Activated CD8-positive, alpha-beta T cell treated with anti-CD3 and anti-CD28 coated beads, Interleukin-2, amount 10 ng/mL, durations not matched to agents 7 days and 5 days (primary cell): ENCODE measurements at regions not wholly inside any gene's neighbourhood (a gene's known extent, or its start where the extent isn't known, plus 50 kb on each side); places are given as distances from the start of the nearest gene placed in this dataset.

ENCODE experiments used
- ATAC-seq: fragments of 150-1000 bp; cut with Tn5 transposase; one replicate; pipeline ENCODE4 v1.10.0; 2021; ENCODE audit warnings: moderate library complexity
- CTCF ChIA-PET: fragments of 350-600 bp; sonication (Branson Sonifier 250); formaldehyde crosslinking; loops from one replicate; lab custom pipeline; 2021; ENCODE audit warnings: antibody characterized with exemption; lab: Charles Lee
- POLR2A ChIA-PET: fragments of 350-600 bp; sonication (Branson Sonifier 250); formaldehyde crosslinking; loops from one replicate; lab custom pipeline; 2021; ENCODE audit warnings: antibody characterized with exemption; lab: Charles Lee
- DNase-seq: peaks from one replicate; pipeline ENCODE4 v3.0.0-alpha.2; 2020
- H3K27ac Mint-ChIP-seq: one replicate; pipeline ENCODE4 v1.8.0; 2021; ENCODE audit warnings: mild to moderate bottlenecking, mixed read lengths
- H3K27me3 Mint-ChIP-seq: one replicate; pipeline ENCODE4 v1.8.0; 2021; ENCODE audit warnings: low read depth, mixed read lengths
- H3K36me3 Mint-ChIP-seq: one replicate; pipeline ENCODE4 v1.8.0; 2021; ENCODE audit warnings: low read depth, mixed read lengths
- H3K4me1 Mint-ChIP-seq: one replicate; pipeline ENCODE4 v1.8.0; 2021; ENCODE audit warnings: low read depth, mixed read lengths
- H3K4me3 Mint-ChIP-seq: one replicate; pipeline ENCODE4 v1.8.0; 2021; ENCODE audit warnings: mild to moderate bottlenecking, mixed read lengths
- H3K9me3 Mint-ChIP-seq: one replicate; pipeline ENCODE4 v1.8.0; 2022; ENCODE audit warnings: mixed read lengths; ENCODE audit not compliant: insufficient read depth

DNA sequence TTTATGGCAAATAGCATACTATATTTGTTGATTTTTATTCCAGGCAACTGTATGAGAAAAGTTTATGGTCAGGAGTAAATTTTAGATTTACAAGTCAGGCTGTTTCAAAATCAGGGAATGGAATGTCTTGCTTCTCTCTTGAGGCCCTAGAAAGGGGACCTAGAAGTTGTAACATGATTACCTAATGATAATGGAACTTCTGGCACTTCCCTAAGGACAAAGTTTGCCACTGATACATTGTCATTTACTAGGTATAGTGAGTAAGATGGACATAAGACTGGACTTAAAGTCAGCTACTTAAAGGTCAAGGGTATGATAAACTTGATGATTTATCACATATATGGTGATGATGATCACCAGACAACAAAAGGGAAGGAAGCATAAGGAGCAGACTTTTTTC lies 103.3 kb upstream of the VRK2 start:
- ChIA-PET CTCF (no interaction called here), POLR2A (no interaction called here)

DNA sequence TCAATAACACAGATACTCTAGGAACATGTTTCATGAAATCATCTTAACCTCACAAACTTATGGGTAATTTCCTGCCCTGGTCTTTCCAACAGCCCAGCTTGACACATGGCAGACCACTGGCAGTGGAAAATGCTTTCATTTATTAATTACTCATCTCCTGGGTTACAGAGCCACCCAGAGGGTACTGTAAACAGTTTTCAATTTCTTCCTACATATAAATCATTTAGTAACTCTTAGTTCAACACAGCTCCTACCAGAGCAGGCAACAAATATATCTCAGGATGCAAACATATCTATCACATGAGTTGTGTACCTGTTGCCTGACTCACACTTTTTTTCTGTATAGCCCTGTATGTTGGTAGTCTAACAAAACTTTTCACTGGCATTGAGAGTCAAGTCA lies 99.2 kb upstream of the VRK2 start:
- Mint-ChIP-seq H3K4me3 (no peak overlapping the region), H3K27me3 (no peaks in the 10 kb centered on the region), H3K36me3 (no peaks in the 10 kb centered on the region), H3K9me3 (no peaks in the 10 kb centered on the region), H3K4me1 (no peaks in the 10 kb centered on the region), H3K27ac (no peak overlapping the region)
- ATAC-seq (no peak), DNase-seq (no peak)
- POLR2A ChIA-PET, result no interaction called here
- CTCF ChIA-PET, result no interaction called here

More for the DNA sequence above, 103.3 kb upstream of the VRK2 start:
- Mint-ChIP-seq H3K4me3 (no peak overlapping the region), H3K36me3 (no peaks in the 10 kb centered on the region), H3K9me3 (no peaks in the 10 kb centered on the region), H3K27me3 (no peaks in the 10 kb centered on the region), H3K4me1 (no peaks in the 10 kb centered on the region), H3K27ac (no peak overlapping the region)
- no peak for ATAC-seq
- DNase-seq, result no peak

DNA sequence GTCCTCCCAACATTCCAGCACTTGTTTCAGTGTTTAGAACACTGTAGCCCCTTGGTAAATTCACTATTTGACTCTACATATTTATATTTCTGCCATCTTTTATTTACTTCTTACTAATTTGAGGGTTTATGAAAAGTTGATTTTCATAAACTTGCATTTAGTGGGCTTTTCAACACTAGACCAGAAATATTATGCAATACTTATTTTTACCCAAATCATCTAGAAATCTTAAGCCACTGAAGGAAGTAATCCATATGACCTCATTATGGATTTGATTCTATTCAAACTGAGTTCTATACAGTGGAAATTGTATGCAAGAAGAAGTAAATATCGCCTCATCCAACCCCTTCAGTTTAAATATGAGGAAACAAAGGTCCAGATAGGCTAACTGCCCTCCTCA lies 92.6 kb upstream of the VRK2 start:
- POLR2A ChIA-PET, result no interaction called here
- no peaks in the 10 kb centered on the region for H3K36me3 Mint-ChIP-seq
- no peaks in the 10 kb centered on the region for H3K9me3 Mint-ChIP-seq
- no peaks in the 10 kb centered on the region for H3K27me3 Mint-ChIP-seq
- DNase-seq (no peak), ATAC-seq (no peak)
- H3K27ac Mint-ChIP-seq, result no peak overlapping the region
- no peaks in the 10 kb centered on the region for H3K4me1 Mint-ChIP-seq
- CTCF ChIA-PET, result no interaction called here
- H3K4me3 Mint-ChIP-seq, result no peak overlapping the region

DNA sequence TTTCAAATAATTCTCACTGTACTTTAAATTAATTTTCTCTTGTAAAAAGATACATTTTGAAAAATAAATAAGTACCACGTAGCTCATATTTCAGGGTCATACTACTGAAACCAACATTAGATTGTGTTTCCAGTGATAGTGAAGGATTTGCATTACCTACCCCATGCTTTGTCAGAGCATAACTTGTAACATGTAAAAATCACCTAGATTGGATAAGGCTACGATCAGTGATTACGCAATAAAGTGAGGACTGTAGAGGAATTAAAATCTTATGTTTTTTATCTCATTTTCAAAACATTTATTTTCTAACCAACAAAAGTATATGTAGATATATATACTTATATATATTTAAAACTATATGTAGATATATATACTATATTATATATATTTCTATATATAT lies 89.4 kb upstream of the VRK2 start:
- Mint-ChIP-seq H3K9me3 (no peaks in the 10 kb centered on the region), H3K36me3 (no peaks in the 10 kb centered on the region), H3K27ac (no peak overlapping the region), H3K27me3 (no peaks in the 10 kb centered on the region), H3K4me1 (no peaks in the 10 kb centered on the region), H3K4me3 (no peak overlapping the region)
- ChIA-PET POLR2A (no interaction called here), CTCF (no interaction called here)
- no peak for ATAC-seq
- DNase-seq, result no peak

DNA sequence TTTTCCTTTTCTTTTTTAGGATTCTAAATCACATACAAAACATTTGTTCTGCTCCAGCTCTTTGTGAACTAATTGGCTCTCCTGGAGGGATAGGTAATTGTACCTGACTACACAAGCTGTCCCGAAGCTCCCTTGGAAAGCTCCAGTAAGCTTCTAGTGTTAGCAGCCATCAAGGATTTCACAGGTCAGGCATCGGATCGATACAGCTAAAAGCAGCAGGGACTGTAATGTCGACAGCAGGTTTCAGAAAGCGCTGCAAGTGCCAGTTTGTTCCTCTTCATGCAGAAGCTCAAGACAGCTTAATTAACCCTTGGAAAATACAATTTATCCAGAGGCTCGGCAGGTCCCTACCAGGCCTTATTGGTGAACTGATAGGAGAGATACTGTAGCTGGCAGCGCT lies 87.2 kb upstream of the VRK2 start:
- Mint-ChIP-seq H3K27me3 (no peaks in the 10 kb centered on the region), H3K4me3 (no peak overlapping the region), H3K27ac (no peak overlapping the region), H3K36me3 (no peaks in the 10 kb centered on the region), H3K9me3 (no peaks in the 10 kb centered on the region), H3K4me1 (no peaks in the 10 kb centered on the region)
- ChIA-PET POLR2A (no interaction called here), CTCF (no interaction called here)
- ATAC-seq, result no peak
- no peak for DNase-seq

DNA sequence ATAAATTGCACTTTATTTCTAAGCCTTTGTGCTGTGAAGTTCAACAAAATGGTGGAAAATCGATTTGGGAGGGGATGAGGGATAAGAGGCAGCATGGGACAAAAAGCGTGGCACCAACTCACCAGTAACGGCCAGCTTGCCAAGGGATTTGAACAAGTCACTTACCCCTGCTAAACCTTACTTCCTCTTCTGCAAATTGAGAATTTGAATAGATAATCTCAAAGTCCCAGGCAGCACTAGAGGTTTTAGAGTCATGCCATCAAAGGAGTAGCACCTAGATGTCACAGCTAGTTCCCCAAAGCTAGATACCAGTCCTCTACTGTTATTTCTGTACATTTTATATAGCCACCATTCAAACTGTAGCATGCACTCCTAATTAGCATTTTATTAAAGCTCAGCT lies 83.7 kb upstream of the VRK2 start:
- DNase-seq, result no peak
- H3K36me3 Mint-ChIP-seq, result no peaks in the 10 kb centered on the region
- POLR2A ChIA-PET, result no interaction called here
- H3K9me3 Mint-ChIP-seq, result no peaks in the 10 kb centered on the region
- no peak overlapping the region for H3K27ac Mint-ChIP-seq
- H3K4me3 Mint-ChIP-seq, result no peak overlapping the region
- CTCF ChIA-PET, result no interaction called here
- no peaks in the 10 kb centered on the region for H3K4me1 Mint-ChIP-seq
- ATAC-seq, result no peak
- no peaks in the 10 kb centered on the region for H3K27me3 Mint-ChIP-seq

DNA sequence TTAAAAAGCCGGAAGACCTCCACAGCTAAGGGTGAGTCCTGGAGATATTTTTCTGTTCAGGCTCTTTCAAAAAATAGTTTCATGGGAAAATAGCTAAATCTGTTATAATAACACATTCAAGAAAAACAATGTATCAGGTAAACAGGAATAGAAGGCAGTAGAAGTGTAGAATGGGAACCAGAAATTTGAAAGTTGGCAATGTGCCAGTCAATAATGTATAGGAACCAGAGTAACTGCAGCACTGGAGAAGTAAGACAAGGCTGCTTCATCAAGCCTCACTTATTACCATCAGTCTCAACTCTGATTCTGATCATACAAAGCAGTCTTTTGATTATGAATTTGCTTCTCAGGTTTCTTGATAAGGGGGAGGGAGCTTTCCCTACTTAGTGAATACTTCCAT lies 81.4 kb upstream of the VRK2 start:
- ChIA-PET POLR2A (no interaction called here), CTCF (no interaction called here)
- no peak for ATAC-seq
- Mint-ChIP-seq H3K27me3 (no peaks in the 10 kb centered on the region), H3K4me3 (no peak overlapping the region), H3K9me3 (no peaks in the 10 kb centered on the region), H3K27ac (no peak overlapping the region), H3K36me3 (no peaks in the 10 kb centered on the region), H3K4me1 (no peaks in the 10 kb centered on the region)
- no peak for DNase-seq

DNA sequence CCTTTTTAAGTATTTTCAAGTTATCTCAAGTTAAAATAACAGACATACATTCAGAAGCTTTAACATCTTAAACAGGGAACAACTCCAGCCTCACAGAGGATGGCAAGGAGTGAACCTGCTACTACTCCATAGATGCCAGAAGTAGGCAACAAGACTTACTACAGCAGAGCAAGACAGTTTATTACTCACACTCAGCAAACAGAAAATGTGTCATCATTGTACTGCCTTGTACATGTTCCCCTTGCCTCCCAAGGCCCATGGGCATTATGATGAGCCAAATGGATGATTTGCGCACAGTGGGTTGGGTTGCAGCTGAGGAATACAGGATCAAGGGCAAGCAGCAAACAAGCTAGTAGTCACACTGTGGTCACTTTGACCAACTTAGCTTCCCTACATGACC lies 80.6 kb upstream of the VRK2 start:
- CTCF ChIA-PET, result no interaction called here
- H3K36me3 Mint-ChIP-seq, result no peaks in the 10 kb centered on the region
- H3K4me3 Mint-ChIP-seq, result no peak overlapping the region
- H3K27ac Mint-ChIP-seq, result no peak overlapping the region
- ATAC-seq, result no peak
- H3K4me1 Mint-ChIP-seq, result no peaks in the 10 kb centered on the region
- H3K9me3 Mint-ChIP-seq, result no peaks in the 10 kb centered on the region
- POLR2A ChIA-PET, result no interaction called here
- H3K27me3 Mint-ChIP-seq, result no peaks in the 10 kb centered on the region
- no peak for DNase-seq

DNA sequence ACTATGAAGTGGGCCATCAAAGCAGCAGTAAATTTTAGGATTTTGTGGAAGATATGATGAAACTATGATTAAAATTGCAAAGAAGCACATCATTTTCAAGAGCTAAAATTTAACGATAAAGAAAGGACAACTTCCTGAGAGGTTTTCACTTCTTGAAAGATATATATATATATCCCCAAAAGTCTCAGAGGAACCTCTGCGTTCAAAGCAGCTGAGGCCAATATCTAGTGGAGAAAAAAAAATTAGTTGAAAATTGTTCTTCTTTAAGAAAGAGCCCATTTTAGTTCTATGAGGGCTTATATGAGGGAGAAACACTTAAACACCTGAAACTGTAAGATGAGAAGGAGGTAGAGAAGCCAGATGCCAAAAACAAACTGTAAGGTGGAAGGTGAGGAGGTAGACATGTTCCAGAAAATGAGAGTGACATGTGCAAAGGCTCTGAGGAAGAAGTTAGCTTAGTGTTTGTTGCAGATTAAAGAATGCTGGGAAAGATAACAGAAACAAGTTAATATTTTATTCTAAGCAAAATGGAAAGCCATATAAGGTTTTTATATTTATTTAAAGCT lies 72.9 kb upstream of the VRK2 start:
- H3K9me3 Mint-ChIP-seq, result no peaks in the 10 kb centered on the region
- POLR2A ChIA-PET, result no interaction called here
- DNase-seq (no peak), ATAC-seq (no peak)
- no peaks in the 10 kb centered on the region for H3K4me1 Mint-ChIP-seq
- H3K4me3 Mint-ChIP-seq, result no peak overlapping the region
- CTCF ChIA-PET, result no interaction called here
- no peak overlapping the region for H3K27ac Mint-ChIP-seq
- H3K36me3 Mint-ChIP-seq, result no peaks in the 10 kb centered on the region
- H3K27me3 Mint-ChIP-seq, result peaks cover 3% of the 10 kb centered on the region

DNA sequence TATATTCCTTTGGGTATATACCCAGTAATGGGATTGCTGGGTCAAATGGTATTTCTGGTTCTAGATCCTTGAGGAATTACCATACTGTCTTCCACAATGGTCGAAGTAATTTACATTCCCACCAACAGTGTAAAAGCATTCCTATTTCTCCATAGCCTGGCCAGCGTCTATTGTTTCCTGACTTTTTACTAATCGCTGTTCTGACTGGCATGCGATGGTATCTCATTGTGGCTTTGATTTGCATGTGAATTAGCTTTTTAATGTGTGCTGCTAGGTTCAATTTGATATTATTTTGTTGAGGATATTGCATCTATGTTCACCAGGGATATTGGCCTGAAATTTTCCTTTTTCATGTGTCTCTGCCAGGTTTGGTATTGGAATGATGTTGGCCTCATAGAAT lies 67.4 kb upstream of the VRK2 start:
- ATAC-seq (no peak), DNase-seq (no peak)
- ChIA-PET POLR2A (no interaction called here), CTCF (no interaction called here)
- Mint-ChIP-seq H3K36me3 (no peaks in the 10 kb centered on the region), H3K27me3 (peaks cover 5% of the 10 kb centered on the region), H3K4me1 (no peaks in the 10 kb centered on the region), H3K27ac (no peak overlapping the region), H3K9me3 (no peaks in the 10 kb centered on the region), H3K4me3 (no peak overlapping the region)

DNA sequence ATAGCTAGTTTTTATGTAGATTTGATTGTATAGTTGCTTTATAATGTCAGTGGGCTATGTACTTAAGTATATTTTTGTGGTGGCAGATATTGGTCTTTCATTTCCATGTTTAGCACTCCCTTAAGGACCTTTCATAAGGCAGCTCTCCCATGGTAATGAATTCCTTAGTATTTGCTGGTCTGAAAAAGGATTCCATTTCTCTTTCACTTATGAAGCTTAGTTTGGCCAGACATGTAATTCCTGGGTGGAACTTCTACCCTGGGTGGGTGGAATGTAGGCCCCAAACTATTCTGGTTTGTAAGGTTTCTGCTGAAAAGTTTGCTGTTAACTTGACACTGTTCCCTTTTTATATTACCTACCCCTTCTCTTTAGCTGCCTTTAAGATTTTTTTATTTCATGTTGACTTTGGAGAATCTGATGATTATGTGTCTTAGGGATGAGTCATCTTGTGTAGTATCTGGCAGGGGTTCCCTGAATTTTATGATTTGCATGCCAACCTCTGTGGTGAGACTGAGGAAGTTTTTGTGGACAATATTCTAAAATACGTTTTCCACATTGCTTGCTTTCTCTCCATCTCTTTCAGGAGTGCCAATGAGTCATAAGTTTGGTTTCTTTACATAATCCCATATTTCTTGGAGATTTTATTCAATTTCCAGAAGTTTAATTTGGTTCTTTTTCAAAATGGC lies 65.4 kb upstream of the VRK2 start:
- ChIA-PET POLR2A (interaction anchor here (0.6 kb wide), 1 partner anchor 437 kb away, joined by 3 read pairs; no protein-coding TSS in a partner anchor), CTCF (no interaction called here)
- no peak for ATAC-seq
- no peak overlapping the region for H3K4me3 Mint-ChIP-seq
- H3K27me3 Mint-ChIP-seq, result peaks cover 5% of the 10 kb centered on the region
- H3K4me1 Mint-ChIP-seq, result no peaks in the 10 kb centered on the region
- no peaks in the 10 kb centered on the region for H3K9me3 Mint-ChIP-seq
- no peak for DNase-seq
- H3K36me3 Mint-ChIP-seq, result no peaks in the 10 kb centered on the region
- no peak overlapping the region for H3K27ac Mint-ChIP-seq

DNA sequence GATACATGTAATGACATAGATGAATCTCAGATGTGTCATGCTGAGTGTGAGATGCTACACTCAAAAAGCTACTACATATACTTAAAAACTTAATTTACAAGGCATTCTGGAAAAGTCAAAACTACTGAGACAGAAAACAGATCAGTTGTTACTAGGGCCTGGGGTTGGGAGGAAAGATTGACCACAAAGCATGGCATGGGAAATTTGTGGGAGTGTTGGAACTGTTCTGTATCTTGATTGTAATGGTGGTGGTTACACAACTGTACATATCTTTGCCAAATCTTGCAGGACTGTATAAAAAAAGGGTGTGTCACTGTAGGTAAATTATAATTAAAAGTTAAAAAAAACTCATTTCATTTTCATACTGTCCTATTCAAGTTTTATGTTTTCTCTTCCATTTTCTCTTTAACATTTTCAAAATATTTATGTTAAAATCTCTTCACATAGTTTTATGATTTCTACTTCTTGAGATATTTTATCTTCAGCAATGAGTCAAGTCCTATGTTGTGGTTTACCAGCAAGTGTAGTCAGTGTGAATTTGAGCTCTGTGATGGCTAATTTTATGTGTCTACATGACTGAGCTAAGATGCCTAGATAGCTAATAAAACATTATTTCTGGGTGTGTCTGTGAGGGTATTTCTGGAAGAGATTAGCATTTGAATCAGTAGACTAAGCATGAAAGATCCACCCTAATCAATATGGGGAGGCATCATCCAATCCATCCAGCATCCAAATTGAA lies 58.6 kb upstream of the VRK2 start:
- H3K4me3 Mint-ChIP-seq, result no peak overlapping the region
- DNase-seq (no peak), ATAC-seq (no peak)
- H3K4me1 Mint-ChIP-seq, result no peaks in the 10 kb centered on the region
- H3K27me3 Mint-ChIP-seq, result no peaks in the 10 kb centered on the region
- no peak overlapping the region for H3K27ac Mint-ChIP-seq
- H3K36me3 Mint-ChIP-seq, result no peaks in the 10 kb centered on the region
- CTCF ChIA-PET, result no interaction called here
- H3K9me3 Mint-ChIP-seq, result no peaks in the 10 kb centered on the region
- POLR2A ChIA-PET, result no interaction called here
